ENCODE measurements at regions not wholly inside any gene's neighbourhood (a gene's known extent, or its start where the extent isn't known, plus 50 kb on each side); places are given as distances from the start of the nearest gene placed in this dataset.
"Not testable (repeated sequence)": the region's sequence is repeated elsewhere in the genome, so short reads cannot be mapped to it uniquely, and the experiment has no call there.

DNA sequence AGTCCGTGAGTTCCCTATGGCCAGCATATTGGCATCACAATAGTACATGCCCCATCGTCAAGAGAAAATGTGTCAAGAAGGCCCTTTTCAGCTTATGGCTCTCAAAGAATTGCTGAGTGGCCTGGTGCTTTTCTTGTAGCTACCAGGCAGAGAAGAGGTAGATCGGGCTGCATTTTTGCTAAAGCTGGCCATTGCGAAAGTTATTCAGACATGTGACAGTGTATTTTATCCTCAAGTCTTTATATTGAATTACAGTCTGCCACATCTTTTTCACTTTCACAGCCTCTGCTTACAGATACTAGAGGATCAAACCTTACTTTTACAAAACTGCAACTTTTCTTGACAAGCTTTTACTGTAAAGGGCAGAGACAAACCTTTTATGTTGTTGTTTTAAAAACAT lies 261.5 kb upstream of the IGFBP7 start:
- DNase-seq = no peak

DNA sequence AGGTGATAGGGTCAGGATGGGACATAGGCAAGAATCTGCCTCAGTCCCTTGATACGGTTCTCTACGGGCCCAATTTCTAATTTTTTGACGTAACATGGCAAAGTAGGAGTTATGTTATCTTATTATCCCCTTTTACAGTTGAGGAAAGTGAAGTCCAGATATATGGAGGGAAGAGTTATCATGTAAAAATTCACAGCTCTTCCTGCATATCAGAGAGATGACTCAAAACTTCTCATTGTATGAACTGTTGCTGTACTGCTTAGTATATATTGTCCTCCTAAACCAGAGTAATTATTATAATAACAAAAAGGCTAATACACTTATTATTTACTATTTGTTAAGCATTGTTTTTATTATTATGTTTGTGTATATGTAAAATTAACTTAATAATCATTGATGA lies 260.5 kb upstream of the IGFBP7 start:
- no peak for DNase-seq

DNA sequence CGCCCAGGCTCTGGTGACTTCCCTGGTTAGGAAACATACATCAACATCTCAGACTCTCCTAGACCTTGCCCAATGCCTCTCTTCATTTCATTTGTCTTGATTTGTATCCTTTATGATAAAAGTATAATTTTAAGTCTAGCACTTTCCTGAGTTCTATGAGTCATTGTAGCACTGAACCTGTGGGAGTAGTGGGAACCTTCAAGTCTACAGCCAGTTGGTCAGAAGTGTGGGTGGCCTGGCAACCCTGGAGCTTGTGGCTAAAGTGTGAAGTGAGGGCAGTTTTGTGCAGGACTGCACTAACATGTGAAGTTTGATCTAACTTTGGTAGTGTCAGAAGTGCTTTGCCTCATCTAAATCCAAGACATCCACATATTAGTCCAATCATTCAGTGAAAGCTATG lies 259.3 kb upstream of the IGFBP7 start:
- DNase-seq = no peak

DNA sequence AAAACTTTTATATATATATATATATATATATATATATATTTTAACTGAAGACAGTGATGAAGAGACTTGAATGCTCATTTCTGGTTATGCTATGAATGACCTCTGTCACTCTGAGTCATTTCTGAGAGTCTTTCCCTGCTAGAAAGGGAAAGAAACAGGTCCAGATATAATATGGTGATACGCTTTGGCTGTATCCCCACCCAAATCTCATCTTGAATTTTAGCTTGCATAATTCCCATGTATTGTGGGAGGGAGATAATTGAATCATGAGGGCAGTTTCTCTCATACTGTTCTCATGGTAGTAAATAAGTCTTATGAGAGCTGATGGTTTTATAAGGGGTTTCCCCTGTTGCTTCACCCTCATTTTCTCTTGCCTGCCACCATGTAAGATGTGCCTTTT lies 254.1 kb upstream of the IGFBP7 start:
- DNase-seq = no peak

DNA sequence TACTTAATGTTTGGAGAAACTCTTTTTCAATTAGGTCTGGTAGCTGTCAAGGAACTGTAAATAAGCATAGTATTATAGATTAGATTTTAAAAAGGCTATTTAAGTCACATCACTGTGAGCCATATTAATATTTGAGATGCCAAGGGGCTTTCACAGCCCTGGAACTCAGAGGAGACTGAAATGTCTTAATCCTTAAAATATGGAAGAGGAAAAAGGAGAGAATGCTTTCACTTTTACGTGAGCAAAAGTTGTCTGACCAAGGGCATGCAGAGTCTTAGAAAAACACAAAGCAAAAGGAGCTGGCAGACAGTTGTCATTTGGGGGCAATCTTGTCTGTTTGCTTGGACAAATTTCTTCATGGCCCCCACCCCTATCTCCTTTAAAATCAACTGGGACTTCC lies 253.2 kb upstream of the IGFBP7 start:
- DNase-seq = no peak

DNA sequence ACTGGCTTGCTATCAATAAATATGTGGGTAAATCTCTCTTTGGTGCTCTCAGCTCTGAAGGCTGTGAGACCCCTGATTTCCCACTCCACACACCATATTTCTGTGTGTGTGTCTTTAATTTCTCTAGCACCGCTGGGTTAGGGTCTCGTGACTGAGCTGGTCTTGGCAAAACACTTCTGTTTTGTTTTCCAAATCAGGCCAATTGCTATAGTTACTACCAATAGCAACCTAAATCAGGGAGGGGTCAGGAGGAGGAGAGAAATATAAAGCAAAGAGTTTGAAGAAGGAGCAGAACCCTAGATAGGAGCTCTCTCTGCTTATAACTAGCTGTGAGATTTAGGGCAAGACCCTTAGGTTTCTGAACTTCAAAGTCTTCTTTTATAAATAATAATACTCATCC lies 250.5 kb upstream of the IGFBP7 start:
- no peak for DNase-seq

DNA sequence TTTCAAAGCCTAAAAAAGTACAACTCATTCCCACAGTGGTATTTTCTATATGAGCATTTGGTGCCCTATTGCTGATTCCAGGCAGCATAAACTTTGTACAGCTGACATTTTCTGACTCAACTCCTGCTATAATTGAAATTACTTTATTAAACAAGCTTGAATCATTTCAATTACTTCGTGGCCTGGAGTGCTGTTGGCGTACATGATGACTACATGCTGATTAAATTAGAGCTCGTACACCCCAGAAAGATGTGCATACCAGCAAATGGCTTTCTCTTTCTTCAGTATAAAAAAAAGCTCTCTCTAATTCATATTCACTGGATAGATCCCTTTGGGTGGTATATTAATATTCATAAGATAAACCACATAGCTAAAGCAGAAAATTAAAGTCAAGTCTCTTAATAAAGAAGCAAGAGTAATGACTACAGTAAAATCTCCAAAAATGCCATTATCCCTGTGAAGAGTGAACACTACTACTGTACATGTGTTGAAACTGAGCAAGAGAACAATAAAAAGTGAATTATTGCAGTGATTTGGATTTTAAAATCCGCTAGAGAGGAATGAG lies 245.0 kb upstream of the IGFBP7 start:
- no peak for DNase-seq

DNA sequence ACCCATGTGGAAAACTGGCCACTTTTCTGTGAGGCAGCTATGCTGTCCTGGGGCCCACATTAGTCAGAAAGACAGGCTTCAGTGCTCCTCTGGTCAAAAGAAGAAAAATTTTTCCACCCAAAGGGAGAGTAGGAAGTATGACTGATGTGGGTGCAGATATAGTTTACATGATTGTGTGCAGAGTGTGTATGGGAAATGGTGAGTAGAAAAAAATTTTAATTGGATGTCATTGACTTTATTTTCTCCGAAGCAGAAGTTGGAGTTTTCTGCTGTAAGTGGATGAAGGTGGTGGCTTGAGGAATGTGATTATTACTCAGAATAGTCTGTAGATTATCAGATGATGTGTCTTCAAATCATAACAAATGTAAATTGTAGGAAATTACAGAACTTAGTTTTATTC lies 241.5 kb upstream of the IGFBP7 start:
- DNase-seq = no peak

DNA sequence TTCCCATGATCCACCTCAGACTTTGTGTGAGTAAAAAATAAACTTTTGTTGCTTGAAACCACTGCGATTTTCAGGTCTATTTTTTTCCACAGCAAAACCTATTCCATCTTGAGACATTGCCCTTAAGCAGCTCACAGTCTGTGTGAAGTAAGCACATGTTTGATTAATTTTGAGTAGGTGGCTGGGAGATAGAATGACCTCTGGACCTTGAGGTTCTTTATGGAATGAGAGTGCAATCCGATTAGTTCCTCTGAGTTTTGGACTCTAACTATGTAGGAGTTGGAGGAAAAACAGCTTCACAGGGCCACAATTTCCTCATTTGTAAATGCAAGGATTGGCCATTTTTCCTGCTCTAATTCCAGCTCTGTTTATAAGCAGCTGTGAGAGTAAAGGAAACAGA lies 234.1 kb upstream of the IGFBP7 start:
- DNase-seq = no peak

DNA sequence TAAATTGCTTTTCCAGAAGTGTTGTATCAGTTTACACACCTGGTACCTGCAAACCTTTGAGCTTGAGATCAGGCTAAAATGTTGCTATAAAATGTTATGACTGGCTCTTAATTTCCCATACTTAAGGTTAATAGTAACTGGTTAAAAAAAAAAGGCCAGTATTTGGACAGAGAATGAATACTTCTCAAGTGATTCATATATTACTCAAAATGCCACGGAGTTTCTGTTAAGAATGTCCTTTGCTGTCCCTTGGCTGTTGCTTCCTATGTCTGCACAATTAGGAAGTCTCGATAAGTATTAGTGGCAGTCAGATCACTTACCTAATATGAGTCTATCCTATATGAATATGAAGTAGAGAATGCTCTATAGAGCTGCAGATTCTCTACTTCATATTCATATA lies 232.2 kb upstream of the IGFBP7 start:
- DNase-seq = no peak

DNA sequence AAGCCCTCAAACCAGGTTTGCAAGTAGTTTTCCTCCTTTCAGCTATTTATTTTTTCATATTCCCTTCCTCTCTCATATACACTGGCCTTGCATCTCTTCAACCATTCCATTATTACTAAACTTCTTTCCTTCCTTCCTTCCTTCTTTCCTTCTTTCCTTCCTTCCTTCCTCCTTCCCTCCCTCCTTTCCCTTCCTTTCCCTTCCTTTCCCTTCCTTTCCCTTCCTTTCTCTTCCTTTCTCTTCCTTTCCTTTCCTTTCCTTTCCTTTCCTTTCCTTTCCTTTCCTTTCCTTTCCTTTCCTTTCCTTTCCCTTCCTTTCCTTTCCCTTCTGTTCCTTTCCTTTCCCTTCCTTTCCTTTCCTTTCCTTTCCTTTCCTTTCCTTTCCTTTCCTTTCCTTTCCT lies 228.7 kb upstream of the IGFBP7 start:
- not testable (repeated sequence) for DNase-seq

DNA sequence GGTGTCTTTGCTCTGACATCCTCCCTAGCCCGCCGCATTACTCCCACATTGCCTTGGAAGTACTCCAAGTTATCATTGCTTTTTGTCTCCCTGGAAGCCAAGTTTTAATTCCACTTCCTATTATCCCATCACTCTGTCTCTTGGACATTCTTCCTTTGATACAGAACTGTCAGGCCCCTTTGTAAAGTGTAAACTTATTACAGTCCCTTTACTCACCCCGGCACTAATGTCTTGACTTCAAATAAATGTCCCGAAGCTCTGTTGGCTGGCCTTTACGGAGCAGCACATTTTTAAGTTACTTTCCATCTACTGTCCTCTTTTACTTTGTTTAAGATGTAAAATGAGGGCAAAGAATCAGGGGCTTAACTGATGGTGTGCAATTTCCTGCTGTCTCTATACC lies 223.5 kb upstream of the IGFBP7 start:
- DNase-seq = no peak

DNA sequence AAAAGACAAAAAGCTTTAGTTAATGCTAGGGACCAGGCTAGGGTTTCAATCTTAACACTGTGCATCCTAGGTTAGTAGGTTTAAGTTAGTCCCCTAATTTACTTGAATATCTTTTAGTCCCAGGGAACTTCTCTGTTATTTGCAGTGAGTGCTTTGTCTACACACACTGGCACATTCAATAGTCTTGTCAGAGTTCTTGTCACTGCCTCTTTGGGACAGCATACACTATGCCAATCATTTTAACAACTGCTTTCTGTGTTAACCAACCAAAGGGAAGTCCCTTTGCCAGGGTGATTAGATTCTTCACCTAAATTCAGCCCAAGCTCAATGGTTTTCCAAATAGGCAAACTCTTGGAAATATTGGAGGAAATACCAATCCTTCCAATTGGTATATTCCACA lies 221.8 kb upstream of the IGFBP7 start:
- DNase-seq = no peak

DNA sequence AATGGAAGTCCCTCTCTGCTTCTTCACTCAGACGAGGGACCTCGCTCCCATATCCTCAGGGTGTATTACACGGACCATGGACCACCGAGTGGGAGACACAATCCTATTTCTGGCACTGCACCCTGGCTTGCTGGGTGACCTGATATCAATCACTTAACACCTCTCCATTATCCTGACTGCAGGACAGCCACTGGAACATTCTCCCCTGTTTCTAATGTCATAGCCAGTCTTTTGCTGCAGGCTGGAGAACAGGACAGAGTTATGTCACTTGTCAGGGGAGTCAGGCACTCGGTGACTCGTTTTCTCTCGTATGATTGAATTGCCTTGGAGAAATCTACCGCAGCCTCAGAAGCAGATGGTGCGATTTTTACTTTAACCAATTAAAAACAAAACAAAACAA lies 219.1 kb upstream of the IGFBP7 start:
- DNase-seq = no peak

DNA sequence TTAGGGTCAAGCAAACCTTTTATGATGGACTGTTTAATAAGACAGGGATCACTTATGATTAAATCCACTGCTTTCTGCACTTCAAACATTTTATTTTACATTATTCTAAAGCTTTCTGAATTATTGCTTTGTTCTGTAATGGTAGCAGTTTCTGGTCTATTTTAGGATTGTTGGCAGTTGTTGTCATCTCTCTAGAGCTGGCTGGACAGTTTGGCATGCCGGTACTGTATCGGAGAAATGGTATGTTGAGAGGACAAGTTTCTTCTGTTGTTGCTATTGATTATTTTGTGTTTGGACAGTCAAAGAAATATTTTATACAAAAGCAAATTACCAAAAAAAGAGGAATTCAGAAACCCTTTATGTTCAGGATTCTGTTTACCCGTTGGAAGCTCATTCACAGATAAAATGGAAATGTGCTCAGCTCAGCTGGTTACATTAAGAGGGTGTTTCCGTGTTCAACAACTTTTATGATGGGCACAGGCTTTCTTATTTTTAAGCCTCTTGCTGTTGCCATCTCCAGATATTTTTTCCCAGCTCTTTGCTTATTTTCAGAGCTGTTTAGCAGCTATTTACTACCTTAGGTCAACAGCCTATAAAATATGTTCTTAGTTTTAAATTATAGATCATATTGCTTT lies 214.6 kb upstream of the IGFBP7 start:
- DNase-seq = no peak

DNA sequence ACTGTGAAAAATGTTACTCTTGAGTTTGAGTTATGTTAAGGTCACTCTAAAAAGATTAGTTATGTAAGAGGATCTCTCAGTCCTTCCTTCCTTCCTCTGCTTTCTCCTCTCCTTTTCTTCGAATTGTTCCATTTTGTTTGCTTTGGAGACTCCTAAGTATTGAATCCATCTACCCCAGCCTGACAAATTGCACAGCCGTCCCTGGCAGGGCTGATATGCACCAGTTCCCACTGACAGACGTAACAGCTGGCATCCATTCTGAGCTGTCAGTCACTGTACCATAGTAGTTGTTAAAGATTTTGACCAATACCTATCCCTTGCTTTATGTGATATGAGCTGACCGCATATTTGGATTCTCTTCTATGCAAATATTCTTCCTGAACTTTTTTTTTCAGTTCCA lies 210.7 kb upstream of the IGFBP7 start:
- no peak for DNase-seq

DNA sequence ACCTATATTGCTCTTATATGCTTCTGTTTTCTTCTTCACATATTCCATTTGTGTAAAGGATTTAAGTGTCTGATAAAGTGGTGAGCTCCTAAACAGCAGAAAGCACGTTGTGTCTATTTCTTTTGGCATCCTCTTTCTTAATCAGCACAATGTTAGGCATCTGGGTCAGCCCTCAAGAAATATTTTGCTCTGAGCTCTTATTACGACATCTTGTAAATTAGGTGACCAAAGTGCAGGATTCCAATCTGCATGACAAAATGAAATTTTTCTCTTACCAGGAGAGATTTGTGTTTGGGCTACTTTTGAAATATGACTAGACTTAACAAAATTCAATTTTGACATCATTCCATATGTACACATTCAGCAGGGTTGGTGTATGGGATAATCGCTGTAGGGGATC lies 210.0 kb upstream of the IGFBP7 start:
- no peak for DNase-seq

DNA sequence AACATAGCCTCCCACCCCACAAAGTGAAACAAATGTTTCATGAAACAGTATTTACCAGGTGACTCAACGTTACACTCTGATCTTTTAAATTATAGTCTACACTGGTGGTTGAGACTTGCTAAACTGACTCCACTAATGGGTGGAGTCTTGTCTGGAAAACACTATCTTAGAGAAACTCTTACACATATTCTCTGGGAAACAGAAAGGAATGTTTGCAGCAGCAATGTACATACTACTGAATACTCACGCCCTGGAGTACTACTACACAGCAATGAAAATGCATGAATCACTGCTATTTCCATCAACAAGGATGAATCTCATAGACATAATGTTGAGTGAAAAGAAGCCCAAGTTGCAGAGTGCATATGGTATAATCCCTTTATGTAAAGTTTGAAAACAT lies 208.5 kb upstream of the IGFBP7 start:
- no peak for DNase-seq

DNA sequence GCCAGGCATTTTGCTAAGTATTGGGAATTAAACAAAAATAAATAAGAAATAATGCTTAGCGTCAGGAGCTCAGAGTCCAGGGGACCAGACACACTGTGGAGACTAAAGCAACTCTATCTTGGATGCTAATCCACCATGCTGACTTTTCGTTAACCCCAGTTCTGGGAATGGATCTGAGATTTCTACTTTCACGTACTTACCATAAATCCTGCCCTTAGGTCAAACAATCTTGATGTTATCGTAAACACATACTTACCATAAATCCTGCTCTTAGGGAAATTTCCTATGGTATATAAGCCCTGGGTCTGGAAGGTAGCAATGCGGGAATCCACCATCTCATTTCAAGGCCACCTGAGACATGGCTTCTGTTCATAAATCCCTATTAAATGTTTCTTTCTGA lies 204.5 kb upstream of the IGFBP7 start:
- no peak for DNase-seq

DNA sequence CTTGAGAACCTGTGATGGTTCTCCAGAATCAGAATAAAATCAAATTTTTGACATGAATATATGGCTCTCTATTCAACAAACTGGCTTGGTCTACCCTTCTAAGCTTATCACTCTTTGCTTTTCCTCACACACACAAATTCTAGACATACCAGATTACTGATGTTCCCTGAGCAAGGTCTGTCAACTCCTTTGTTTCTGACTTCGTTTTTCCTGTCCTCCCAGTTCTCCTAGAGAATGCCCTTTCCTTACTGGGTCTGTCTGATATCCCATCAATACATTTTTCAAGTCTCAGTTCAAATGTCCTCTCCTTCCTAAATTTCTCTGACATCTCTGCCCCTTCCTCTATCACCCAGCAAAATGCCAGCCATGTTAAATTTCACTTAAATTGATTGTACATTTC lies 202.1 kb upstream of the IGFBP7 start:
- no peak for DNase-seq

DNA sequence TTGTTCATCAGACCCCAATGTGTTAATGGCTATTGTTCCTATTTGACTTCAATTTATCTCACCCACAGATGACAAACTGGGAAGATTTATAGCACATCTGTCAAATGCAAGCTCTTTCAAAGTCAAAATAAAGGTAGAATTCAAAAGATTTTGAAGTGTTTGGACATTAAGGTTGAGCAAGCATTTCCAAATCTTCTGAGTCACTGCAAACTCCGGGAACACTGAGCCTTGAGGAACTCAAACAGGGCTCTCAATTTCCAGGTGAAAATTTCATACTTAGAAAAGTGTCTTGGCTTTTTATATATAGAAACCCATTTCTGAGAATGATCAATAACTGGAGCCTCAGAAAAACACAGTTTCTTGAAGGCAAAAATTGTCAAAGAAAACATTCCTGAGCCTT lies 199.5 kb upstream of the IGFBP7 start:
- no peak for DNase-seq

DNA sequence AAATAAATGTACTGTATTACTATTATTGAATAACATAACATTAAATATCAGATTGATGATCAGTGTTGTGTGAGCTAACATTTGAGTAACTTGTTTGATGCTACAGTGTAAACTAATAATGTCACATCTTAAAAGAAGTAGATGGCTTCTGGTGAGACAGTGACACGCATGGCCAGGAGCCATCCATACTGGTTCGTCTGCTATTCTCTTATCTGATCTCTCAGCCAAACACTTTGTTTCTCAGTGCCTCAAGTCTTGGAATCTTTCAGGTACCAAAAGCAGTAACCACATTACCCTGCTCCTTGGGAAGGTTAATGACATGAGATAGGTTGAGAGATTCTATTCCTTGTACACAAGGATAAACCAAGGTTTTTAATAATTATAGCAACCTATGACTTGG lies 198.1 kb upstream of the IGFBP7 start:
- no peak for DNase-seq

DNA sequence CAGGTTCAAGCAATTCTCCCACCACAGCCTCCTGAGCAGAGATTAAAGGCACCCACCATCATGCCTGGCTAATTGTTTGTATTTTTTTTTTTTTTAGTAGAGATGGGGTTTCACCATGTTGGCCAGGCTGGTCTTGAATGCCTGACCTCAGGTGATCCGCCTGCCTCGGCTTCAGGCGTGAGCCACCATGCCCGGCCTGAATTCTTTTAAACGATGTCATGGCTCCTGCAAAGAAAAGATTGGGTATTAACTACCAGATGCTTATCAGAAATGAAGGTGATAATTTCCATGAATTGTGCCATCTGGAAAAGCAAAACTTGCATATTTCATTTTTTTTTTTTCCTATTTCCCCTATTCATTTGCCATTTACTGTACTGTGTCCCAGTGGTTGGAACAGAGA lies 195.7 kb upstream of the IGFBP7 start:
- no peak for DNase-seq

DNA sequence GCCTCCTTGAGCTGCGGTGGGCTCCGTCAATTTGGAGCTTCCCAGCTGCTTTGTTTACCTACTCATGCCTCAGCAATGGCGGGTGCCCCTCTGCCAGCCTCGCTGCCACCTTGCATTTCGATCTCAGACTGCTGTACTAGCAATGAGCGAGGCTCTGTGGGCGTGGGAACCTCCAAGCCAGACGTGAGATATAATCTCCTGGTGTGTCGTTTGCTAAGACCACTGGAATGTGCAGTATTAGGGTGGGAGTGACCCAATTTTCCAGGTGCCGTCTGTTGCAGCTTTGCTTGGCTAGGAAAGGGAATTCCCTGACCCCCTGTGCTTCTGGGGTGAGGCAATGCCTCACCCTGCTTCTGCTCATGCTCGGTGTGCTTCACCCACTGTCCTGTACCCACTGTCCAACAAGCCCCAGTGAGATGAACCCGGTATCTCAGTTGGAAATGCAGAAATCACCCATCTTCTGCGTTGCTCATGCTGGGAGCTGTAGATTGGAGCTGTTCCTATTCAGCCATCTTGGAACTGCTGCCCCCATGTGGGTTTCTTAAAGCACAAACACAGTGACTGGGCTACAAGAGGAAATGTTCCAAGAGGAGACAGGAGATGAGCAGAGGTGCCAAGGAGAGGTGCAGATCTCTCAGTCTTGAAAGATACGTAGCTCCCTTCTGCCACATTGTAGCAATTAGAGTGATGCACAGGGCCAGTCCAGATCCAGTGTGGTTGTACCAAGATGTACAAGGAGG lies 193.0 kb upstream of the IGFBP7 start:
- no peak for DNase-seq

DNA sequence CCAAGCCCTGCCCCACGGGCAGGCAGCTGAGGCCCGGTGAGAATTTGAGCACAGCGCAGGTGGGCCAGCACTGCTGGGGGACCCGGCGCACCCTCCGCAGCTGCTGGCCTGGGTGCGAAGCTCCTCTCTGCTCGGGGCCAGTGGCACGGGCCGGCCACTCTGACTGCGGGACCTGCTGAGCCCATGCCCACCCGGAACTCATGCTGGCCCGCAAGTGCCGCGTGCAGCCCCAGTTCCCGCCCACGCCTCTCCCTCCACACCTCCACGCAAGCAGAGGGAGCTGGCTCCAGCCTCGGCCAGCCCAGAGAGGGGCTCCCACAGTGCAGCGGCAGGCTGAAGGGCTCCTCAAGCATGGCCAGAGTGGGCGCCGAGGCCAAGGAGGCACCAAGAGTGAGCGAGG lies 190.1 kb upstream of the IGFBP7 start:
- DNase-seq = not testable (repeated sequence)
